Keratinocyte (primary cell): ENCODE measurements at regions not wholly inside any gene's neighbourhood (a gene's known extent, or its start where the extent isn't known, plus 50 kb on each side); places are given as distances from the start of the nearest gene placed in this dataset.

ENCODE experiments used
- DNase-seq: peaks from one replicate; pipeline ENCODE4 v3.0.0-alpha.2; 2011; ENCODE audit warnings: low read depth, missing footprints, low spot score
- FAIRE-seq: peaks from 2 replicates; lab custom pipeline; 2011; peaks lifted over from hg19 to GRCh38; lab: Jason Lieb, UNC
- H2AFZ ChIP-seq: 2 replicates; pipeline ENCODE4 v1.6.0; 2012; ENCODE audit warnings: low read length, control low read depth, inconsistent platforms; ENCODE audit not compliant: control insufficient read depth
- H3K27ac ChIP-seq: 2 replicates; pipeline ENCODE4 v1.5.1; 2011; ENCODE audit warnings: low read length; ENCODE audit not compliant: control insufficient read depth, insufficient read depth
- H3K27me3 ChIP-seq: 3 replicates; pipeline ENCODE4 v1.6.0; 2011; ENCODE audit warnings: low read length; ENCODE audit not compliant: control insufficient read depth, insufficient read depth; ENCODE audit errors: extremely low read depth
- H3K36me3 ChIP-seq, 2 experiments: 2 replicates in 1 of 2; 3 replicates in 1 of 2; pipeline ENCODE4 v1.5.1; 2011; ENCODE audit warnings: low read length in 2 of 2, mild to moderate bottlenecking in 1 of 2; ENCODE audit not compliant: control insufficient read depth in 2 of 2, insufficient read depth in 2 of 2; ENCODE audit errors: extremely low read depth in 1 of 2
- H3K4me1 ChIP-seq: 3 replicates; pipeline ENCODE4 v1.5.1; 2011; ENCODE audit warnings: low read length; ENCODE audit not compliant: control insufficient read depth, insufficient read depth; ENCODE audit errors: extremely low read depth
- H3K4me2 ChIP-seq: 3 replicates; pipeline ENCODE4 v1.6.0; 2011; ENCODE audit warnings: low read depth, low read length; ENCODE audit not compliant: control insufficient read depth, insufficient read depth; ENCODE audit errors: extremely low read depth
- H3K4me3 ChIP-seq, 3 experiments: fragments of 200-600 bp in 1 of 3; sonication (generic) in 1 of 3; 2 replicates in 2 of 3; 3 replicates in 1 of 3; pipeline ENCODE4 v1.5.1; 2011 to 2016; ENCODE audit warnings: low read length in 3 of 3, mild to moderate bottlenecking in 3 of 3, control low read depth in 2 of 3, inconsistent platforms in 1 of 3, low read depth in 1 of 3, mixed read lengths in 1 of 3, mixed run types in 1 of 3, moderate library complexity in 1 of 3; ENCODE audit not compliant: control insufficient read depth in 2 of 3, insufficient read depth in 2 of 3; ENCODE audit errors: extremely low read depth in 1 of 3
- H3K79me2 ChIP-seq: 2 replicates; pipeline ENCODE4 v1.6.0; 2012; ENCODE audit warnings: low read length; ENCODE audit not compliant: control insufficient read depth, insufficient read depth
- H3K9ac ChIP-seq: 3 replicates; pipeline ENCODE4 v1.6.0; 2011; ENCODE audit warnings: low read length; ENCODE audit not compliant: control insufficient read depth, insufficient read depth; ENCODE audit errors: extremely low read depth
- H3K9me1 ChIP-seq: 3 replicates; pipeline ENCODE4 v1.6.0; 2011; ENCODE audit warnings: low read length; ENCODE audit not compliant: control insufficient read depth, insufficient read depth; ENCODE audit errors: extremely low read depth
- H3K9me3 ChIP-seq: 2 replicates; pipeline ENCODE4 v1.5.1; 2012; ENCODE audit warnings: low read depth, low read length; ENCODE audit not compliant: control insufficient read depth
- H4K20me1 ChIP-seq: 3 replicates; pipeline ENCODE4 v1.6.0; 2011; ENCODE audit warnings: low read length; ENCODE audit not compliant: control insufficient read depth, insufficient read depth; ENCODE audit errors: extremely low read depth
- EZH2 ChIP-seq: IDR thresholded peaks from one replicate; pipeline ENCODE4 v1.6.1; 2012; ENCODE audit warnings: inconsistent platforms, mild to moderate bottlenecking, low read length, moderate library complexity
- dilution Hi-C: fragments of 300-500 bp; cut with MboI; formaldehyde crosslinking; loops from one replicate; pipeline ENCODE4 v1.7.0; 2020; ENCODE audit warnings: low sequenced_read_pairs; ENCODE audit not compliant: extremely low pct_ligation_motif_present
- TF ChIP-seq, protein P1 (sequence below), 3 experiments: IDR thresholded peaks in 1 of 3; conservative IDR thresholded peaks in 1 of 3; optimal IDR thresholded peaks in 1 of 3; 2 replicates in 2 of 3; 3 replicates in 1 of 3; pipeline versions ENCODE3 to v1.5.1; 2011; ENCODE audit warnings: low read length in 3 of 3, mild to moderate bottlenecking in 3 of 3, moderate library complexity in 2 of 3, control low read depth in 1 of 3, inconsistent platforms in 1 of 3; ENCODE audit not compliant: insufficient read depth in 2 of 3; ENCODE audit errors: extremely low read depth in 1 of 3

DNA sequence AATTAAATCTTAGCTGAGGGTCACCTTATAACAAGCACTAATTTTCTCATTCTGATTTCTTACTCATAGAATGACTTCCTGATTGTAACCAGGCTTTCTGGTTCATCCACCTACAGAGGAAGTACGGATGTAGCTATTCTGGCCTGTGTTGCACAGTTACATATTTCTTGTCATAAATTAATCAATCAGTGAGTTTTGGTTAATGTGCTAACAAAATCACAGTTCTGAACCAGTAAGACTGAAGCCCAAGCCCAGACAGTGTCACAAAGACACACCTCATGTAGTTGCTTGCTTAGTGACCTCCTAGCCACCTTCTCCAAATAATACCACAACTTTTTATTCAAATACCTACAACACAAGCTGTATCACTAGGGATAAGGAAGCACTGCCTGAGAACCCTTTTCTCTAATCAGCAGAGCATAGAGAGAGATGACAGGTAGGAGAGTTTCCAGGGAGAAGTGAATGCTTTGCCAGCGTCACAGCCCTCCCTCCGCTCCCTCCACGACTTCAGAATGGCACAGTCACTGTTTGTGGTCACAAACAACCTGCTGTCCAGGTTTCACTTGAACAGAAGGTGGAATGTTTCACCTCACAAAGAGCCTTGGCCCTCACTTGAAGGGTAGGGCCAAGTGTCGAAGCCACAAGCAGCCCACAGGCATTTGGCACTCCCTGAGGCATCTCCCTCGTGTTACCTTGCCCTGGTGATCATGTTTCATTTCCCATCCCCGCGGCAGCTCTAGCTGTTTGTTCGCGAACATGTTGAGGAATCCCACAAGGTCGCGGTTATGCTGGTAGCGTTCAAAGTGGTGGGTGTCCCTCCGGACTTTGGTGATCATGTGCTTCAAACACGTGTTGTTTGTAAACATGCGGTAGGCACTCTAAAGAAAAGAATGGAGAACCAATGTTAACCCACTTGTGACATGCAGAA is 120.8 kb upstream of the STK17B start:
- dilution Hi-C loops, result no loop called here
- H3K9ac ChIP-seq, result no peak overlapping the region
- FAIRE-seq (peak; percentile 26), DNase-seq (peak; percentile 73)
- H3K27ac ChIP-seq, result no peak overlapping the region
- peak overlapping the region; percentile 3 for H3K4me2 ChIP-seq
- no peaks in the 10 kb centered on the region for H3K9me3 ChIP-seq
- H3K36me3 ChIP-seq, result no peaks in the 10 kb centered on the region
- no peaks in the 10 kb centered on the region for H3K79me2 ChIP-seq
- no peaks in the 10 kb centered on the region for H3K27me3 ChIP-seq
- H4K20me1 ChIP-seq, result no peaks in the 10 kb centered on the region
- no peak overlapping the region for H2AFZ ChIP-seq
- no peaks in the 10 kb centered on the region for H3K9me1 ChIP-seq
- TF ChIP-seq, protein P1, sequence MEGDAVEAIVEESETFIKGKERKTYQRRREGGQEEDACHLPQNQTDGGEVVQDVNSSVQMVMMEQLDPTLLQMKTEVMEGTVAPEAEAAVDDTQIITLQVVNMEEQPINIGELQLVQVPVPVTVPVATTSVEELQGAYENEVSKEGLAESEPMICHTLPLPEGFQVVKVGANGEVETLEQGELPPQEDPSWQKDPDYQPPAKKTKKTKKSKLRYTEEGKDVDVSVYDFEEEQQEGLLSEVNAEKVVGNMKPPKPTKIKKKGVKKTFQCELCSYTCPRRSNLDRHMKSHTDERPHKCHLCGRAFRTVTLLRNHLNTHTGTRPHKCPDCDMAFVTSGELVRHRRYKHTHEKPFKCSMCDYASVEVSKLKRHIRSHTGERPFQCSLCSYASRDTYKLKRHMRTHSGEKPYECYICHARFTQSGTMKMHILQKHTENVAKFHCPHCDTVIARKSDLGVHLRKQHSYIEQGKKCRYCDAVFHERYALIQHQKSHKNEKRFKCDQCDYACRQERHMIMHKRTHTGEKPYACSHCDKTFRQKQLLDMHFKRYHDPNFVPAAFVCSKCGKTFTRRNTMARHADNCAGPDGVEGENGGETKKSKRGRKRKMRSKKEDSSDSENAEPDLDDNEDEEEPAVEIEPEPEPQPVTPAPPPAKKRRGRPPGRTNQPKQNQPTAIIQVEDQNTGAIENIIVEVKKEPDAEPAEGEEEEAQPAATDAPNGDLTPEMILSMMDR (optimal IDR thresholded peaks at IDR 0.05 in 1 of 3, IDR thresholded peaks at IDR 0.05 in 1 of 3, conservative IDR thresholded peaks at IDR 0.05 in 1 of 3; ENCODE audit: extremely low read depth in 1 of 3, insufficient read depth in 2 of 3, low read length in 3 of 3), result no peak
- no peak for TF ChIP-seq EZH2
- H3K4me3 ChIP-seq, result no peak overlapping the region
- peaks cover 36% of the 10 kb centered on the region for H3K4me1 ChIP-seq

DNA sequence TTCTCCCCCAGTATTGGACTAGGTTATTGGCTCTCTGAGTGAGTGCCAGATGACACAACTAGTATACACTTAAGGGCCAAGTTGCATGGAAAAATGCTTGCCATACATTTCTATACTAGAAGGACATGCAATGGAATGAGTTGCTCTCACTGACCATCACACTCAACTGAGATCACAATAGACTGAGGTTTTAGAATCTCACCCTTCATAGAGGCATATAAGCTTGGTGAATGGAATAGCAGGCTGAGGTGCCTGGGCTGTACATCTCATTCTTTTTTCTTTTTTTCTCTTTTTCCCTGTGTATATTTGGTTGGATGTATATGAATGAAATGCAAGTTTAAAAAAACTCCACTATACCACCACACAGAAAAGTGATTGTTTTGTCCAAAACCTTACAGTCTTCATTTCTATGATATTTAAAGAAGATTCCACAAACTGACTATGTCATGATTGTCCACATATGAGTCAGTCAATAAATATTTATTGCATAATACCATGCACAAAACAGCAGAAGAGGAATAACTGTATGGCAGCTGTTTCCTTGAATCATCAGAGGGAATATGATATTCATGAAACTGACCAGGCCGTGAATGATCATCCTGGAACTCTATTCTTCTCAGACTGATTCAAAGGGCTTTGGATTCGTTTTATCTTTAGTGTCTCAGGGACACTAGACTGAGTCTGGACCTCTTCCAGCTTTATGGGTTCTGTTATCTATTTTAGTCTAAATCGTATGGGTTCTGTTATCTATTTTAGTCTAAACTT is 122.6 kb upstream of the STK17B start:
- H3K36me3 ChIP-seq, result no peaks in the 10 kb centered on the region
- H3K27me3 ChIP-seq, result no peaks in the 10 kb centered on the region
- no peaks in the 10 kb centered on the region for H4K20me1 ChIP-seq
- no peaks in the 10 kb centered on the region for H3K79me2 ChIP-seq
- dilution Hi-C loops, result no loop called here
- H3K4me1 ChIP-seq, result peaks cover 36% of the 10 kb centered on the region
- H3K27ac ChIP-seq, result peak overlapping the region; percentile 23
- FAIRE-seq (peak; percentile 89), DNase-seq (peak; percentile 40)
- H2AFZ ChIP-seq, result no peak overlapping the region
- no peaks in the 10 kb centered on the region for H3K9me3 ChIP-seq
- H3K4me3 ChIP-seq, result no peak overlapping the region
- no peaks in the 10 kb centered on the region for H3K9me1 ChIP-seq
- no peak overlapping the region for H3K9ac ChIP-seq
- TF ChIP-seq, protein P1 (optimal IDR thresholded peaks at IDR 0.05 in 1 of 3, IDR thresholded peaks at IDR 0.05 in 1 of 3, conservative IDR thresholded peaks at IDR 0.05 in 1 of 3; ENCODE audit: extremely low read depth in 1 of 3, insufficient read depth in 2 of 3, low read length in 3 of 3), result no peak
- TF ChIP-seq EZH2, result no peak
- H3K4me2 ChIP-seq, result peak overlapping the region; percentile 23
